ENCODE measurements at regions not wholly inside any gene's neighbourhood (a gene's known extent, or its start where the extent isn't known, plus 50 kb on each side); places are given as distances from the start of the nearest gene placed in this dataset.
"Not testable (repeated sequence)": the region's sequence is repeated elsewhere in the genome, so short reads cannot be mapped to it uniquely, and the experiment has no call there.

DNA sequence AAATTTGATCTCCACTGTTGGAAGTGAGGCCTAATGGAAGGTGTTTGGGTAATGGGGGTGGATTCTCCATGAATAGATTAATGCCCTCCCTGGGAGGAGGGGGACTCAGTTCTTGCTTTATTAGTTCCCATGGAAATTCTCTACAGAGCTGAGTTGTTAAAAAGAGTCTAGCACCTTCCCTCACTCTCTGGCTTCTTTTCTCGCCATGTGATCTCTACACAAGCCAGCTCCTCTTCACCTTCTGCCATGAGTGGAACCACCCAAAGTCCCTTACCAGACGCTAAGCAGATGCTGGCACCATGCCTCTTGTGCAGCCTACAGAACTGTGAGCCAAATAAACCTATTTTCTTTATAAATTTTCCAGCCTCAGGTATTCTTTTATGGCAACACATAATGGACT lies 465.8 kb upstream of the ANO5 start:
- peaks cover 8% of the 10 kb centered on the region for H3K9me3 Mint-ChIP-seq
- no peaks in the 10 kb centered on the region for H3K4me1 Mint-ChIP-seq

DNA sequence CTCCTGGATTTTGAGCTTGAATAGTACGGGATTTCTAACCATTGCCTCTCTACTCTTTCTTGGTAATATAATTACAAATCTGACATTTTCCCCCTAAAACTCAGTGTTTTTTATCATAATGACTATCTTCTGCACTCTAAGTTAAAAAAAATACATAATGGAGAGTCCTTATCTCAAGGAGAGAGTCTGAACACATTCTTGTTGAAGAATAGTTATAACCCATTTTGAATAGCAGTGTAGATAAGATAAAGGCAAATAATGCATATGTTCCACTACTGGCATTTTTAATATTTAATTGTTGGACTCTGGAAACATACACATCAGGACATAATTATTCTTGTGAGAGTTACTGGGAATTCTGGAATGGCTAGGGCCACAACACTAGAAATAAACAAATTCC lies 456.5 kb upstream of the ANO5 start:
- peaks cover 2% of the 10 kb centered on the region for H3K9me3 Mint-ChIP-seq
- no peak overlapping the region for H3K4me3 Mint-ChIP-seq
- H3K27me3 Mint-ChIP-seq (ENCODE audit: low read depth), result no peaks in the 10 kb centered on the region
- H3K4me1 Mint-ChIP-seq, result no peaks in the 10 kb centered on the region
- no peaks in the 10 kb centered on the region for H3K36me3 Mint-ChIP-seq (ENCODE audit: low read depth)
- TF ChIP-seq CTCF (IDR thresholded peaks at IDR 0.05; ENCODE audit: unreplicated experiment in 3 of 3), result no peak
- no peak overlapping the region for H3K27ac Mint-ChIP-seq

More for the DNA sequence above, 465.8 kb upstream of the ANO5 start:
- H3K4me3 Mint-ChIP-seq, result no peak overlapping the region
- no peaks in the 10 kb centered on the region for H3K36me3 Mint-ChIP-seq (ENCODE audit: low read depth)
- no peak overlapping the region for H3K27ac Mint-ChIP-seq
- no peaks in the 10 kb centered on the region for H3K27me3 Mint-ChIP-seq (ENCODE audit: low read depth)
- TF ChIP-seq CTCF (IDR thresholded peaks at IDR 0.05; ENCODE audit: unreplicated experiment in 3 of 3), result no peak

- H3K4me3 Mint-ChIP-seq; H3K36me3 Mint-ChIP-seq (ENCODE audit: low read depth); H3K9me3 Mint-ChIP-seq; H3K27ac Mint-ChIP-seq; H3K27me3 Mint-ChIP-seq (ENCODE audit: low read depth); H3K4me1 Mint-ChIP-seq: not testable (repeated sequence)
Observed at GRCh38 chr11:21752475-21753243, 440.2 kb upstream of the ANO5 start.

GRCh38 chr11:21753244-21753767 lies 439.6 kb upstream of the ANO5 start:
- not testable (repeated sequence) for H3K27me3 Mint-ChIP-seq (ENCODE audit: low read depth); H3K4me3 Mint-ChIP-seq; H3K4me1 Mint-ChIP-seq; H3K9me3 Mint-ChIP-seq; H3K36me3 Mint-ChIP-seq (ENCODE audit: low read depth); H3K27ac Mint-ChIP-seq

- Mint-ChIP-seq H3K36me3 (ENCODE audit: low read depth) (no peaks in the 10 kb centered on the region), H3K9me3 (peaks cover 17% of the 10 kb centered on the region), H3K4me3 (no peak overlapping the region), H3K27me3 (ENCODE audit: low read depth) (no peaks in the 10 kb centered on the region), H3K27ac (no peak overlapping the region), H3K4me1 (no peaks in the 10 kb centered on the region)
- no peak for TF ChIP-seq CTCF (IDR thresholded peaks at IDR 0.05; ENCODE audit: unreplicated experiment in 3 of 3)
Observed at GRCh38 chr11:21761000-21761399, 431.9 kb upstream of the ANO5 start.

DNA sequence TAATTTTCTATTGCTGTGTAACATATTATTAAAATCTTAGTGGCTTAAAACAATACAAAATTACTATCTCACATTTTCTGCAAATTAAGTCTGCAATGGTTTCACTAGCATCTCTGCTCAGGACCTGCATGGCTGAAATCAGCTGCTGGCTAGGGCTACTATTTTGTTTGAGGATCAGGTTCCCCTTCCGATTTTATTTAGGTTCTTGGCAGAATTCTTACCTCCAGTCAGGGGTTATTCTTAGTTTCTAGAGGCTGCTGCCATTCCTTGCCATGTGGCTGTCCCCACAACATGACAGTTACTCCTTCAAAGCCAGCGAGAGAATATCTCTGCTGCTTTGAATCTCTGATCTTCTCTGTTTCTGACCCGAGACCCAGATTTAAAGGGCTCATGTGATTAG lies 424.5 kb upstream of the ANO5 start:
- H3K9me3 Mint-ChIP-seq, result peaks cover 2% of the 10 kb centered on the region
- H3K27ac Mint-ChIP-seq, result no peak overlapping the region
- H3K4me3 Mint-ChIP-seq, result no peak overlapping the region
- TF ChIP-seq CTCF (IDR thresholded peaks at IDR 0.05; ENCODE audit: unreplicated experiment in 3 of 3), result no peak
- H3K36me3 Mint-ChIP-seq (ENCODE audit: low read depth), result no peaks in the 10 kb centered on the region
- no peaks in the 10 kb centered on the region for H3K27me3 Mint-ChIP-seq (ENCODE audit: low read depth)
- peaks cover 4% of the 10 kb centered on the region for H3K4me1 Mint-ChIP-seq

DNA sequence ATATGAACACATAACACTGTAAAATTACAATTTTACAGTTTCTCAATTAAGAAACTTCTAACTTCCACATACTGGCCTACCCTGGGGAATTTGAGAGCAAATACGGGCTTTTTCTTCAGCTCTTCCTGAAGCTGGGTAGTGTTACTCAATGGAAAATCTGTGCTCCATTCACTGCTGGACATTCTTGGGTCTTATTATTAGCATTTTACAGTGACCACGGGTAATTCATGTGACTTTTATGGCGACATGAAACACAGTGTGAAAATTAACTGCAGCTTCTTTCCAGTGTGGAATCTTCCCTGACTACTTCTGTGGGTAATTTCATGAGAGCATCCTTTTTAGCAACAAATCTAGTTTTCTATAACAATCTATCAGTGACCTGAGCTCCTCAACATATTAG lies 423.7 kb upstream of the ANO5 start:
- Mint-ChIP-seq H3K4me1 (peaks cover 4% of the 10 kb centered on the region), H3K9me3 (peaks cover 2% of the 10 kb centered on the region), H3K27me3 (ENCODE audit: low read depth) (no peaks in the 10 kb centered on the region), H3K36me3 (ENCODE audit: low read depth) (no peaks in the 10 kb centered on the region), H3K27ac (no peak overlapping the region), H3K4me3 (no peak overlapping the region)
- no peak for TF ChIP-seq CTCF (IDR thresholded peaks at IDR 0.05; ENCODE audit: unreplicated experiment in 3 of 3)
